ENCODE measurements at regions not wholly inside any gene's neighbourhood (a gene's known extent, or its start where the extent isn't known, plus 50 kb on each side); places are given as distances from the start of the nearest gene placed in this dataset.

- Histone ChIP-seq H4K5ac (ENCODE audit: insufficient read length, low read depth, low read length) (no peak overlapping the region), H2BK5ac (ENCODE audit: insufficient read length, low read length) (no peak overlapping the region), H2AFZ (ENCODE audit: low read length) (no peak overlapping the region), H3K27ac (ENCODE audit: insufficient read length, low read depth, low read length) (no peak overlapping the region), H4K20me1 (ENCODE audit: control insufficient read depth, insufficient read depth, insufficient read length) (no peaks in the 10 kb centered on the region), H3K79me2 (ENCODE audit: insufficient read depth, low read length) (no peaks in the 10 kb centered on the region), H3K79me1 (ENCODE audit: insufficient read depth, low read depth, low read length, poor library complexity, severe bottlenecking) (no peaks in the 10 kb centered on the region), H4K91ac (ENCODE audit: insufficient read length, low read depth, low read length) (no peak overlapping the region), H3K9me3 (ENCODE audit: control insufficient read depth, low read depth, low read length) (no peaks in the 10 kb centered on the region), H2BK20ac (ENCODE audit: low read depth, low read length, poor library complexity, severe bottlenecking) (no peak overlapping the region), H3K4me2 (ENCODE audit: insufficient read depth, insufficient read length, low read length) (no peak overlapping the region), H3K27me3 (ENCODE audit: insufficient read depth, low read length) (no peaks in the 10 kb centered on the region), H2BK15ac (ENCODE audit: low read depth, low read length) (no peak overlapping the region), H3K56ac (ENCODE audit: insufficient read length, low read depth, low read length) (no peak overlapping the region), H3K14ac (ENCODE audit: insufficient read depth, low read length) (no peak overlapping the region), H3K23ac (ENCODE audit: insufficient read length, low read depth, low read length) (no peak overlapping the region), H4K8ac (replicated peaks; ENCODE audit: insufficient read length, low read depth, low read length) (no peak overlapping the region), H3T11ph (ENCODE audit: low read length) (no peak overlapping the region), H2BK120ac (ENCODE audit: low read depth, low read length, poor library complexity, severe bottlenecking) (no peak overlapping the region), H2AK5ac (ENCODE audit: insufficient read length, low read length) (no peak overlapping the region), H3K18ac (ENCODE audit: insufficient read length, low read depth, low read length) (no peak overlapping the region), H3K4me1 (ENCODE audit: insufficient read depth, low read length) (no peaks in the 10 kb centered on the region), H3K4ac (ENCODE audit: low read depth, low read length) (no peak overlapping the region), H3K23me2 (ENCODE audit: insufficient read length, low read depth, low read length, poor library complexity, severe bottlenecking) (no peaks in the 10 kb centered on the region), H2BK12ac (ENCODE audit: insufficient read length, low read depth, low read length) (no peak overlapping the region), H3K9ac (ENCODE audit: extremely low read depth, insufficient read length, low read length) (no peak overlapping the region)
- Mint-ChIP-seq H3K4me1 (peaks cover 0 to 5% of the 10 kb centered on the region in 2 experiments; a peak in 2 of 4 replicates), H3K9me3 (peaks cover 16 to 17% of the 10 kb centered on the region in 2 experiments; a peak in 4 of 5 replicates), H3K36me3 (ENCODE audit: insufficient read depth in 1 of 3, low read depth in 3 of 3) (peaks cover 0 to 22% (median 16%) of the 10 kb centered on the region in 3 experiments; a peak in 5 of 7 replicates), H3K27ac (no peak overlapping the region), H3K27me3 (ENCODE audit: low read depth) (peaks cover 3% of the 10 kb centered on the region; the same call in 1 of the 2 replicates), H3K4me3 (no peak overlapping the region)
- DNase-seq: no peak
- no CpG with 5 or more reads among the region's 4 CpGs for WGBS (ENCODE audit: extremely low coverage, insufficient read length, low lambda C conversion rate)
- no peak for TF ChIP-seq CTCF (conservative IDR thresholded peaks at IDR 0.05)
Observed at GRCh38 chr2:8059794-8060193, 622.1 kb upstream of the ID2 start.

Data from H9 (cell line).